ENCODE measurements at regions not wholly inside any gene's neighbourhood (a gene's known extent, or its start where the extent isn't known, plus 50 kb on each side); places are given as distances from the start of the nearest gene placed in this dataset.

- no peaks in the 10 kb centered on the region for H3F3A ChIP-seq (ENCODE audit: insufficient read depth, low read length)
- H2AFZ ChIP-seq (ENCODE audit: low read length), result no peak overlapping the region
- H3K27me3 ChIP-seq (ENCODE audit: insufficient read depth, low read length), result no peaks in the 10 kb centered on the region
- H3K9me2 ChIP-seq (ENCODE audit: low read depth, low read length), result no peaks in the 10 kb centered on the region
- no peaks in the 10 kb centered on the region for H3K9me3 ChIP-seq (ENCODE audit: low read length)
- H3K9ac ChIP-seq (ENCODE audit: low read length), result no peak overlapping the region
- no peaks in the 10 kb centered on the region for H3K4me1 ChIP-seq (ENCODE audit: insufficient read depth, low read length, severe bottlenecking)
- H3K4me2 ChIP-seq (ENCODE audit: low read length), result no peak overlapping the region
- no peaks in the 10 kb centered on the region for H4K20me1 ChIP-seq (ENCODE audit: insufficient read depth, low read length)
- no peaks in the 10 kb centered on the region for H3K36me3 ChIP-seq (ENCODE audit: insufficient read depth, low read length)
- TF ChIP-seq EZH2 (IDR thresholded peaks at IDR 0.05; ENCODE audit: borderline replicate concordance, low read length), result no peak
- no peak for TF ChIP-seq CTCF (IDR thresholded peaks at IDR 0.05; ENCODE audit: low read length)
- no peak overlapping the region for H3K27ac ChIP-seq (ENCODE audit: low read depth, low read length, poor library complexity, severe bottlenecking)
- no peaks in the 10 kb centered on the region for H3K79me2 ChIP-seq (ENCODE audit: insufficient read depth, low read length)
- H3K4me3 ChIP-seq (ENCODE audit: low read depth, low read length, poor library complexity, severe bottlenecking), result no peak overlapping the region
Observed at GRCh38 chr1:73854527-73854926, 343.4 kb downstream of the LRRIQ3 start.

- TF ChIP-seq EZH2 (IDR thresholded peaks at IDR 0.05; ENCODE audit: borderline replicate concordance, low read length) (no peak), CTCF (IDR thresholded peaks at IDR 0.05; ENCODE audit: low read length) (no peak)
- H3F3A ChIP-seq (ENCODE audit: insufficient read depth, low read length), result no peaks in the 10 kb centered on the region
Observed at GRCh38 chr1:73842436-73842835, 355.5 kb downstream of the LRRIQ3 start.

GRCh38 chr1:73839922-73840321 is 358.1 kb downstream of the LRRIQ3 start:
- H3K9me3 ChIP-seq (ENCODE audit: low read length), result no peaks in the 10 kb centered on the region
- no peaks in the 10 kb centered on the region for H3K9me2 ChIP-seq (ENCODE audit: low read depth, low read length)
- H2AFZ ChIP-seq (ENCODE audit: low read length), result no peak overlapping the region
- H3K79me2 ChIP-seq (ENCODE audit: insufficient read depth, low read length), result no peaks in the 10 kb centered on the region
- H3K27ac ChIP-seq (ENCODE audit: low read depth, low read length, poor library complexity, severe bottlenecking), result no peak overlapping the region
- TF ChIP-seq EZH2 (IDR thresholded peaks at IDR 0.05; ENCODE audit: borderline replicate concordance, low read length) (no peak), CTCF (IDR thresholded peaks at IDR 0.05; ENCODE audit: low read length) (peak; percentile 71)
- H4K20me1 ChIP-seq (ENCODE audit: insufficient read depth, low read length), result no peaks in the 10 kb centered on the region
- H3K27me3 ChIP-seq (ENCODE audit: insufficient read depth, low read length), result no peaks in the 10 kb centered on the region
- no peaks in the 10 kb centered on the region for H3F3A ChIP-seq (ENCODE audit: insufficient read depth, low read length)
- no peaks in the 10 kb centered on the region for H3K36me3 ChIP-seq (ENCODE audit: insufficient read depth, low read length)
- H3K4me3 ChIP-seq (ENCODE audit: low read depth, low read length, poor library complexity, severe bottlenecking), result no peak overlapping the region
- H3K4me2 ChIP-seq (ENCODE audit: low read length), result no peak overlapping the region
- no peaks in the 10 kb centered on the region for H3K4me1 ChIP-seq (ENCODE audit: insufficient read depth, low read length, severe bottlenecking)
- no peak overlapping the region for H3K9ac ChIP-seq (ENCODE audit: low read length)

More at GRCh38 chr1:73842436-73842835, 355.5 kb downstream of the LRRIQ3 start:
- Histone ChIP-seq H3K9ac (ENCODE audit: low read length) (no peak overlapping the region), H3K4me1 (ENCODE audit: insufficient read depth, low read length, severe bottlenecking) (no peaks in the 10 kb centered on the region), H4K20me1 (ENCODE audit: insufficient read depth, low read length) (no peaks in the 10 kb centered on the region), H3K9me2 (ENCODE audit: low read depth, low read length) (no peaks in the 10 kb centered on the region), H2AFZ (ENCODE audit: low read length) (no peak overlapping the region), H3K9me3 (ENCODE audit: low read length) (no peaks in the 10 kb centered on the region), H3K4me2 (ENCODE audit: low read length) (no peak overlapping the region), H3K36me3 (ENCODE audit: insufficient read depth, low read length) (no peaks in the 10 kb centered on the region), H3K27ac (ENCODE audit: low read depth, low read length, poor library complexity, severe bottlenecking) (no peak overlapping the region), H3K27me3 (ENCODE audit: insufficient read depth, low read length) (no peaks in the 10 kb centered on the region), H3K4me3 (ENCODE audit: low read depth, low read length, poor library complexity, severe bottlenecking) (no peak overlapping the region), H3K79me2 (ENCODE audit: insufficient read depth, low read length) (no peaks in the 10 kb centered on the region)

Measured in OCI-LY1 (cell line).